ENCODE measurements at regions not wholly inside any gene's neighbourhood (a gene's known extent, or its start where the extent isn't known, plus 50 kb on each side); places are given as distances from the start of the nearest gene placed in this dataset.

GRCh38 chr14:98412431-98412830 lies 859.6 kb downstream of the BCL11B start:
- TF ChIP-seq MAX (IDR thresholded peaks at IDR 0.05; ENCODE audit: insufficient read depth, insufficient read length): no peak
- TF ChIP-seq CTCF (IDR thresholded peaks at IDR 0.05; ENCODE audit: extremely low read depth in 1 of 2, insufficient read depth in 1 of 2, low read depth in 1 of 2, low read length in 2 of 2): no peak
- TF ChIP-seq POLR2AphosphoS5 (IDR thresholded peaks at IDR 0.05; ENCODE audit: insufficient read depth, low read depth, low read length): no peak
